ENCODE measurements at regions not wholly inside any gene's neighbourhood (a gene's known extent, or its start where the extent isn't known, plus 50 kb on each side); places are given as distances from the start of the nearest gene placed in this dataset.
"Not testable (repeated sequence)": the region's sequence is repeated elsewhere in the genome, so short reads cannot be mapped to it uniquely, and the experiment has no call there.

DNA sequence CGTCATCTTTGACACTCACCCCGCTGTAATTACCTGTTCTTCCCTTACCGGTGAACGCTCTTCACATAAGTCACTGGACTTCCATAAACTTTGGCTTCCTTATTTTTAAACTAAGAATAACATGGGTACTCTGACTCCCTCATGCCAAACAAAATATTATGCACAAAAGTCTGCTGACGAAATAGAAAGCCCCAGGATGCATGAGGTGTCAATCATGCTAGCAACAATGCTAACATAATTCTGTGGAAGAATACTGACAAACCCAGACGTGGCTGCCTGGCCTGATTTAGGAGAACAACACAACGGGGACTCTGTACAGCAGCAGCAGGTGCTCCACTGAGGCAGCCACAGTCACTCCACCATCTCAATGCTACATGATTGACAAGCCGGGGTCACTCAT lies 137.5 kb downstream of the CCDC71L start:
- DNase-seq (ENCODE audit: low read depth, low spot score), result no peak

DNA sequence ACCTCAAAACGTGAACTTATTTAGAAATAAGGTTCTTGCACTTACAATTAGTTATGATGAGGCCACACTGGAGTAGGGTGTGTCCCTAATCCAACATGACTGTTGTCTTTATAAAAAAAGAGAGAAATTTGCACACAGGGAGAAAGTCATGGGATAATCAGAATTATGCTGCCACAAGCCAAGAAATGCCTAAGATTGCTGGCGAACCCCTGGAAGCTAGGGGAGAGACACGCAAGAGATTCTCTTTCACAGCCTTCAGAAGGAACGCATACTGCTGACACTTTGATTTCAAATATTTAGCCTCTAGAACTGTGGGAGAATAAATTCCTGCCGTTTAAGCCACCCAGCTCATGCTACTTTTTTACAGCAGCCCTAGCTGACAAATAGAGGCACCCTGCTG lies 138.3 kb downstream of the CCDC71L start:
- DNase-seq (ENCODE audit: low read depth, low spot score), result no peak

DNA sequence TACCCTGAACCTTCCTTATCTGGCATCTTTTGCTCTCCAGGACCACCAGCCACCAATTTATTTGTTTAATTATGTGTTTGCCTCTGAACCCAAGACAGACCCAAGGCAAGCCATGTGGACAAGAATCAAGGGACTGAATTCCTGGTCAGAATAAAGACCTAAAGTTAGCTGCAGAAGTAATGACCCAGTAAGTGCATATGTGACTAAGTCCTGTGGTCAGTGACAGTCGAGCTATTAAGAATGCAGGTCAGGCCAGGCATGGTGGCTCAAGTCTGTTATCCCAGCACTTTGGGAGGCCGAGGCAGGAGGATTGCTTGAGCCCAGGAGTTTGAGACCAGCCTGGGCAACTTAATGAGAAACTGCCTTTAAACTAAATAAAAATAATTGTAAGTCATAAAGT lies 139.4 kb downstream of the CCDC71L start:
- no peak for DNase-seq (ENCODE audit: low read depth, low spot score)

DNA sequence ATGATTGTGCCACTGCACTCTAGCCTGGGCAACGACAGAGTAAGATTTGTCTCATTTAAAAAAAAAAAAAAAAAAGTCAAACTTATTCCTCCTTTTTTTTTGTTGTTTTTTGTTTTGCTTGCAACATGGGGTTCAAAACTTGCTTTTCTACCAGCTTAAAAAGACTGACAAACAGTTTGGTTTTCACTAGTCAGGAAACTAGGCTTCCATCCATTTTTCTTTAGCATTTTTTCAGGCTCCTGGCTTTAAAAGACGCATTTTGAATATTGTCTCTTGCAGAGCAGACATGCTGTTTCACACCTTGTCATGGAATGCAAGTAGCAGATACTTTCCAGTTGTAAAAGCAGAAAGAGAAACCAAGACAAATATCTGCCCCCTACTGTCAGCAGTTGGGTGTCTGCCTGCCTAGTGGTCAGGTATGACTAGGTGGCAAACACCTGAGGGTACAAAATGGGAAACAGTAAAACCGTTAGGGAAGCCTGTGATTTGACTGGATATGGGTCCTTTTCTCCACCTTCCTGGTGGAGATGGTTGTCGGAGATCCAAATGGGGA lies 139.9 kb downstream of the CCDC71L start:
- DNase-seq (ENCODE audit: low read depth, low spot score), result peak; percentile 24

DNA sequence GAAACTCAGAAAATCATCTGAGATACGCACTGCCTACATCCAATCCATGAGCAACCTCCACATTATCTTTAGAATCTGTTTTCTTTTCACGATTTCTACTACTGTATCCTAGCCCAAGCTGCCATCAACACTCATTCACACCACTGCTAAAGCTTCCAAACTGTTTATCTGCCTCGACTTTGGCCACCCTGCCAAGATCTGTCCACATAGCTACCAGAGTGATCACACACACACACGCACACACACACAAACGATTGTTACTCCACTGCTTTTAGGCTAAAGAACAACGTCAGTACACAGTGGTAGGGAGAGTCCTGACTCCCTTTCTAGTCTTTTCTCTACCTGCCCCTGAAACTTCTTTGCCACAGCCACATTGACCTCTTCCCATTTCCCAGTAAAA lies 142.0 kb downstream of the CCDC71L start:
- no peak for DNase-seq (ENCODE audit: low read depth, low spot score)

DNA sequence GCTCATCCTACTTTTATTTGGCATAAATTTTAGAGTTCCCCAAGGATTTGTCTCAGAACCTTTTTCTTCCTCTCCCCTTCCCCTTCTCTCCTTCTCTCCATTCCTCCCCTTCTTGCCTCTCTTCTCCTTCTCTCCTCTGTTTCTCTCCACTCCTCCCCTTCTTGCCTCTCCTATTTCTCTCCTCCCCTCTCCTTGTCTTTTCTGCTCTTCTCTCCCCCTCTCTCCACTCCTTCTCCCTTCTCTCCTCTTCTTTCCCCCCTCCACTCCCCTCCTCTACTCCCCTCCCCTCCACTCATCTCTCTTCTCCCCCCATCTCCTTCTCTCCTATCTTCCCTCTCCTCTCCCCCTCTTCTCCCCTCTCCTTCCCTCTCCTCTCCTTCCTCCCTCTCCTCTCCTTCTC lies 142.7 kb downstream of the CCDC71L start:
- no peak for DNase-seq (ENCODE audit: low read depth, low spot score)

DNA sequence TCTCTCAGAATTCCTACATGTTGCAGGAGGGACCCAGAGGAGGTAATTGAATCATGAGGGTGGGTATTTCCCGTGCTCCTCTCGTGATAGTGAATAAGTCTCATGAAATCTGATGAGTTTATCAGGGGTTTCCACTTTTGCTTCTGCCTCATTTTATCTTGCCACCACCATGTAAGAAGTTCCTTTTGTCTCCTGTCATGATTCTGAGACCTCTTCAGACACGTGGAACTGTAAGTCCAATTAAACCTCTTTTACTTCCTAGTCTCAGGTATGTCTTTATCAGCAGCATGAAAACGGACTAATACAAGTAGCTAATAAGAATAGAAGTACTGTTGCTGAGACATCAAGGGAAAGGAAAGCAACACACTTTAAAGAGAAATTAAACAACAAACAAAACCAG lies 143.4 kb downstream of the CCDC71L start:
- no peak for DNase-seq (ENCODE audit: low read depth, low spot score)

DNA sequence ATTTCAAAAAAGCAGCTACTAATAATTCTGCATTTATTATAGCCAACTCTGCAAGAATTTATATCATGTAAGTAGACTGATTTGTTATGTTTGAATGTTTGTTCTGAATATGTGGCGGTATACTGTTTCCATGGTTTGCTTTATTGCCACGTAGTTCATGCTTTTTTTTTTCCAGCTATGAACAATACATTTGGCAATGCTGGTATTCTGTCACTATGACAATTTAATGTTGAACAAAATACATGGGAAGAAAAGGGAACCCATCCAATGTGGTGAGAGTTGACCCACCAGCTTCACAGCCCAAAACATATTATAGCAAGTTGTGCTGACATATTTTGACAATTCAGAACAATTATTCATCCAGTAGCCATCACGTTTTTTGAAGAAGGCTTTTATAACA lies 145.6 kb downstream of the CCDC71L start:
- no peak for DNase-seq (ENCODE audit: low read depth, low spot score)

DNA sequence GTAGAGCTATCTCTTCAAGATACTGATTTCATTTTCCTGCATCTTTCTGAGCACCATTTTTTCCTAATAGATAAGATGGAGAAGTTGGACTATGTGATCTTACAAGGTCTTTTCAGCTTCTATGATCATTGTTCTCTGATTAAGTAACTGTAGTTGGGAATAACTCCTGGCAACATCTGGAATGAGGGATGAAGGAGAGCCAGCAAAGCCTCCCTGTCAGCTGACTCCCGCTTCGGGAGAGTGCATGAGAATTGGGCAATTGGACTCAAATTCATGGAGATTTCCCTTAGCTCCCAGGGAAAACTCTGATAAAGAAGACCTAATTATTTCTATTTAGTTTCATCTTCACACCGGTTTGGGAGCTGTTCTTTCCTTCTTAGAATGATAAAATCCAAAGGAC lies 146.1 kb downstream of the CCDC71L start:
- no peak for DNase-seq (ENCODE audit: low read depth, low spot score)

DNA sequence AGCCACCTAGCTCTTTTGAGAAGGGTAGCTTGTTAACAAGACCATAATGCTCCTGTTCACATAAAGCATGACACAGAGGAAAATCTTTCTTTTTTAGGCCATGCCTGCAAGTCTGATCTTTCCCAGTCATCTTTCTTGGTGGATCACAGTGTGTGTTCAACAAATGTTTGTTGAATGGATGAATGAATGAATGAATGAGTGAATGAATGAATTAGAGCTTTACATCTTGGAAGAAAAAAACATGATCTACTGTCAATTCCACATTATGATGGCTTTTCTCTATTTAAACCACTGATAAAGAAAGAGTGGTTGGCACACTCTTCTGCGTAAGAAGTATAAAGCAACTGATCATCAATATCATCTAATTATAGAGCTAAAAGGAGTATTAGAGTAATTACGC lies 148.7 kb downstream of the CCDC71L start:
- no peak for DNase-seq (ENCODE audit: low read depth, low spot score)

DNA sequence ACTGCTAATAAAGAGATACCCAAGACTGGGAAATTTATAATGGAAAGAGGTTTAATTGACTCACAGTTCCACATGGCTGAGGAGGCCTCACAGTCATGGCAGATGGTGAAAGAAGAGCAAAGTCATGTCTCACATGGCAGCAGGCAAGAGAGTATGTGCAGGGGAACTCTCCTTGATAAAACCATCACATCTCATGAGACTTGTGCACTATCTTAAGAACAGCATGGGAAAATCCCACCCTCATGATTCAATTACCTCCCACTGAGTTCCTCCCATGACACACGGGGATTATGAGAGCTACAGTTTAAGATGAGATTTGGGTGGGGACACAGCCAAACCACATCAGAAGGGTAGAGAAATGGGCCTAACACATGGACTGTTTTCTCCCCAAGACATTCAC lies 156.3 kb downstream of the CCDC71L start:
- no peak for DNase-seq (ENCODE audit: low read depth, low spot score)

DNA sequence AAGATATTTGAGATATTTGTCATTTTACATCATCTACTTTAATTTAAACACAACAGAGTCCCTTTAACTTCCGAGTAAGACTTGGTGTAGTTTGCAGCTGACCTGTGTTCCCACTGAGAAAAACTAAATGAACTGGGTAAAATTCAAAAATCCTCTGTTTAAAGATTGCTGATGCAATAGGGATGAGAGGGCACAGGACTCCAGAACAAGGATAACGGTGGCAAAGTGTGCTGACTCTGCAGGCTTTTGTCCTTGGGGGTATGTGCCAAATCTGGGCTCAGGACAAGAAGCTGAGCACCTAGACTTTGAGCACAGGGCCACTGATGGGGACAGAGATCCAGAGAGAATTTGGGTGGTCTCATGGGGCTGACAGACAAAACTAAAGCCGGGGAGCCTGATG lies 156.8 kb downstream of the CCDC71L start:
- no peak for DNase-seq (ENCODE audit: low read depth, low spot score)

DNA sequence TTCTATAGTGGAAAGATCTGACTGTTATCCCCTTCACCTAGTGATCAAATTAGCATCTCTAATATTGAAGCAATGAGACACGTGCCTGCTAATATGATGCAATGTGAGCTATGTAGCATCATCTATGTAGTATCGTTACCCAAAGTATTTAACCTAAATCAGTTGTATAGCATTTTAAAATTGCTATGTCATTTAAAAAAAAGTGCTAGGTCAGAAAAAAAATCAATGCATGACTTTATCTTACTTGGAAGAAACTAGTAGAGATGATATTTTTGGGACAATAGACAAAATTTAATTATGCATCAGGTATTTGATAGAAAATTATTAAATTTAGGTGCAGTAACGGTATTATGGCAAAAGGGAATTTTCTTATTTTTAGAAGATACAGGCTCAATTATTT lies 157.3 kb downstream of the CCDC71L start:
- DNase-seq (ENCODE audit: low read depth, low spot score), result no peak

DNA sequence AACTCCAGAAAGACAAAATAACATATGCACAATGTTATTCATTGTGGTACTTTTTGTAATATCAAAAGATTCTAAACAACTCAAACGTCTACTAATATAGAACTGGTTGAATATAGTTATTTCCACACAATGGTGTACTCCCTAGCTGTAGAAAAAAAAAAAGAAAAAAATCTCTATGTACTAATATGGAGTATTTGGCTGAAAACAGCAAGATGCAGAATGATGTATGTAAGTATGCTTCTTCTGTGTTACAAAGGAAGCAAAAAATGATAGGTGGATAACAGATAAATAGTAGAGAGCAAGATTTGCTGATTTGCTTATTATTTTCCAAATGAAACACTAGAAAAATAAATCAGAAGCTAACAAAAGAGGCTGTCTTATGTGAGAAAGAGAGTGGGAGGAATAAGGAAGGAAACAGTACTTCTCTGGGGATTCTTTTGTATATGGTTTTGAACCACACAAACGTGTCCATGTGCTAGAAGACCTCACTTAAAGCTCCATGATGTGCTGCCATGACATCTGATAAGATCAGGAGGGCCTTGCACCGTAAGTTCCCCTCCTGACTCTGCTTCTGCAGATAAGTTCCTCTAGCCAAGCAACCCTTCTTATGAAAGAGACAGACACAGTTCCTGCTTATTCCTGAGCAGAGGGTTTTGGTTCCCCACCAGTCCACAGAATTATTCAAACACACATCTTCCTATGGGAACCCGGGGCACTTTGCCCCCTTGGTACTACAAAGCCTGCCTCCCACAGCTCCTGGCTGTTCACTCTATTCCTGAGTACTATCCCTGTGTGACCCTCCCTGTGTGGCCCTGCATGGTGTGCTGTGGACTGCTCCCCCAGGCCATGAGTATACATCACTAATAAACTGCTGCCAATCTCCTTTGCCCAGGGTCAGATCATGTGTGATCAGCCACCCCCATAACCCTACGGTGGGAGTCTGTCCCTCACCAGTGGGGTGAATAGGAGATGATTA lies 159.1 kb downstream of the CCDC71L start:
- DNase-seq (ENCODE audit: low read depth, low spot score), result no peak

DNA sequence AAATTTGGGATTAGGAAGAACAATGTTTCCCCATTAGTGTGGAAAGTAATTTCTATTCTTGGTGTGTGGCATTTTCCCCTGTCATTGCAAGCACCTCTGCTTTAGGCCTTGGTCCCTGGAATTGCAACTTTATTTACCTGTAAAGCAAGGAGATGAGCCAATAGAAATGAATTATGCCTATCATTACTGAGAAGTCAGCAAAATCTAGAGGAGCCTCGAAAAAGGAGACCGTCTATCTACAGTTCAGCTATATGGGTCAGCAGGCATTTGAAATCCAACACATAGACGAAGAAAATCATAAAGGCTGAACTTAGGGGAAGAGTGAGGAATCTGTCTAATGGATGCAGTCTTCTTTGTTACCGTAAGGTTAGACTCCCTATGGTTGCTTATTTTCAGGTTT lies 161.1 kb downstream of the CCDC71L start:
- no peak for DNase-seq (ENCODE audit: low read depth, low spot score)

DNA sequence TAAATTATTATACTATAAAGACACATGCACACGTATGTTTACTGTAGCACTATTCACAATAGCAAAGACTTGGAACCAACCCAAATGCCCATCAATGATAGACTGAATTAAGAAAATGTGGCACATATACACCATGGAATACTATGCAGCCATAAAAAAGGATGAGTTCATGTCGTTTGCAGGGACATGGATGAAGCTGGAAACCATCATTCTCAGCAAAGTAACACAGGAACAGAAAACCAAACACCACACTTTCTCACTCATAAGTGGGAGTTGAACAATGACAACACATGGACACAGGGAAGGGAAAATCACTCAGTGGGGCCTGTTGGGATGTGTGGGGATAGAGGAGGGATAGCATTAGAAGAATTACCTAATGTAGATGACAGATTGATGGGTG lies 163.0 kb downstream of the CCDC71L start:
- not testable (repeated sequence) for DNase-seq (ENCODE audit: low read depth, low spot score)

DNA sequence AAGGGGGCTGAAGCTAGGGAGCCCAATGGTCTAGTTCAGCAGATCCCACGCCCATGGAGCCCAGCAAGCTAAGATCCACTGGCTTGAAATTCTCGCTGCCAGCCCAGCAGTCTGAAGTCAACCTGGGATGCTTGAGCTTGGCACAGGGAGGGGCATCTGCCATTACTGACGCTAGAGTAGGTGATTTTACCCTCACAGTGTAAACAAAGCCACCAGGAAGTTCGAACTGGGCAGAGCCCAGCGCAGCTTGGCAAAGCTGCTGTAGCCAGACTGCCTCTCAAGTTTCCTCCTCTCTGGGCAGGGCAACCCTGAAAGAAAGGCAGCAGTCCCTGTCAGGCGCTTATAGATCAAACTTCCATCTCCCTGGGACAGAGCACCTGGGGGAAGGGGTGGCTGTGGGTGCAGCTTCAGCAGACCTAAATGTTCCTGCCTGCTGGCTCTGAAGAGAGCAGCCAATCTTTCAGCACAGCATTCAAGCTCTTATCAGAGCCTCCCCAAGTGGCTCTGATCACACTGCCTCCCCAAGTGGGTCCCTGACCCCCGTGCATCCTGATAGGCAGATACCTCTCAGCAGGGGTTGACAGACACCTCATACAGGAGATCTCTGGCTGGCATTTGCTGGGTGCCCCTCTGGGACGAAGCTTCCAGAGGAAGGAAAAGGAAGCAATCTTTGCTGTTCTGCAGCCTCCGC lies 167.8 kb downstream of the CCDC71L start:
- DNase-seq (ENCODE audit: low read depth, low spot score), result no peak

DNA sequence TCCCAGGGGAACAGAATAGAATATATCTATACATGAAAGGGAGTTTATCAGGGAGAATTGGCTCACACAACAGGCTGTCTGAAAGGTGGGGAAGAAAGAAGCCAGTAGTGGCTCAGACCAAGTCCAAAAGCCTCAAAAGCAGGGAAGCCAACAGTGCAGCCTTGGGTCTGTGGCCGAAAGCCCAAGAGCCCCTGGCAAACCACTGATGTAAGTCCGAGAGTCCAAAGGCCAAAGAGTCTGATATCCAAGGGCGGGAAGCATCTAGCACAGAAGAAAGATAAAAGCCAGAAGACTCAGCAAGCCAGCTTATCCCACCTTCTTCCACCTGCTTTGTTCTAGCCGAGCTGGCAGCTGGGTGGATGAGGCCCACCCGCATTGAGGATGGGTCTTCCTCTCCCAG lies 172.5 kb downstream of the CCDC71L start:
- no peak for DNase-seq (ENCODE audit: low read depth, low spot score)

DNA sequence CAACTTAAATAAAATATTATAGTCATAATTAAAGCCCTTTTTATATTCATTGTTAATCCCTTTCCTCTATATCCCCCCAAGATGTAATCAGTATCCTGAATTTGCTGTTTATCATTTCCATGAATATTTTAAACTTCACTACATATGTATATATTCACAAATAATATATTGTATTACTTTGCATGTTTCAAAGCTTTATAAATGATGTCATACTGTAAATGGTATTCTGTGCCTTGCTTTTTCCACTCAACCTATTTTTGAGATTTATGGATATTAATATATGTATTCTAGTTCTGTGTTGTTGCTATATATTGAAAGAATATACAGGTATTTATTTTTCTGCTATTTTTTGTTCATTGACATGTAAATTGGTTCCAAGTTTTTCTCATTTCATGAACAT lies 173.1 kb downstream of the CCDC71L start:
- DNase-seq (ENCODE audit: low read depth, low spot score), result no peak

DNA sequence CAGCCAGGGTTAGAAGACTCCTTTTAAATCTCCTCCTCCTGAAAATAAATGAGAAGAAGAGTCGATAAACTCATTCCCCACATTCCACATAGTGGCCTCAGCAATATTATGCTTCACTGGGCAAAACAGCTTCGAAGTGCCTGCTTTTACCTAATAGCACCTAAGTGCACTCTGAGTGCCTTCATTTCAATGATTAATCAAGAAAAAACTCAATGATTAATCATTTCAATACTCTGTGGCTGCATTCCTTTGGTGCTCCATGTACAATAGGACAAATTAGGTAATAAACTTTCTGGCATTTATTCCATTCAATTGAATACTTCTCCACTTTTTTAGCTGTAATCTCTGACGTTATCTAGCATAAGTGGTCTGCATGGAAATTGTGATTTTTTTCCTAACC lies 174.6 kb downstream of the CCDC71L start:
- DNase-seq (ENCODE audit: low read depth, low spot score), result no peak

DNA sequence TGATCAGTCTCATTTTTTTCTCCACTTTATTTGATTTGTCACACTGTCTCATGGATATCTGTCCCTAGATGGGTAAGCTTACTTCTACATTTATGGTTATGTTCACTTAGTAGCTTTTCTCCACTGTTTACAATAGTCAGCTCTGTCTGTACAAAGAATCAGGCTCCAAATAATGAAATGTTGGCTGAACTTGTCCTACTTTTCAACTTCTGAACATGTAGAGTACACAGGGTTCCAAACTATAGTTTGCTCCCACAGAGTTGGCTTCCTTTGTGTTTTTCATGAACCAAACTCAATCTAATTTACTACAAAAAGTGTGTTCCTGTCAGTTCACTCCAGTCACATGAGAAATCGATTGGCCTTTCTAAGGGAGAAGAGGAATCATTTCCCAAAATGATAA lies 175.0 kb downstream of the CCDC71L start:
- DNase-seq (ENCODE audit: low read depth, low spot score), result no peak

DNA sequence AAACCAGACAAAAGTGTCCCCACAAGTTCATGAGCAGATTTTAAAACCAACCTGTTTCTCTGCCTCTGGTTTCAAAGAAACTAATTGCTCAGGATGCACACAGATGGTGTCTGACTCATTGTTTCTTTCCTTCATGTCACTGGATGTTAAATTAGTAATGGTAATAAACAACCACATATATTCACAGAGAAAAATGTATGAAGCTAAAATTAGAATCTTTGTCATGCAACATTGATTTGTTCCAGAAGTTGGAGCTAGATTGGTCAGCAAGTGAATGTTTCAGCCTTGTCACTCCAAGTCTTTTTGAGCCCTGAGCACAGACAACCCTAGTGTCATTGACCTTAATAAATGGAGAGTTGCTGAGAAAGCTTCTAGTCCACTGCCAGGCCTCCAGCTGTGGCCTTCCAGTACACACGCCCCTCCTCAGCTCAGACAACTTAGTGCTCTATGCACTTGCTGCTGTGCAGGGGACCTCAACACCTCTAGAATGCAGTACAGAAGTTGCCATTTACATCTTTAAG lies 175.9 kb downstream of the CCDC71L start:
- DNase-seq (ENCODE audit: low read depth, low spot score), result no peak

DNA sequence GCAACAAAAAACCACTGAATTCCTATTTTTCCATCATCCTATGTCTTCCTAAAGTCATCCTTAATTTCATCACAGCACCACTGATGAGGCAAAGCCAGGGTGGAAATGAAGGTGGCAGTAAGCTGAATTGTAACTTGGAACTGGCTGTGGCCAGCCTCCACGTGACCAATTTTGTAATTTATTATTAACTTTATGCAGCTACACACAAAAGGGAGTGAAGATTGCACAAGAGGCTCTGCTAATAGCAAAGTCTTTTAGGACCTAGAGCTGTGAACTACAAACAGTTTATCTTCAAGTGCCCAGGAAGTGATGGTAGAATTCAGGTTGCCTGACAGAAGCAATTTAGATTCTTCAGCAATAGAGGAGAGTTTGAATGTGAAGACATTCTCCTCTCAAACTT lies 176.4 kb downstream of the CCDC71L start:
- DNase-seq (ENCODE audit: low read depth, low spot score), result no peak
